Duodenal mucosa (tissue), 2 donors: ENCODE measurements at regions not wholly inside any gene's neighbourhood (a gene's known extent, or its start where the extent isn't known, plus 50 kb on each side); places are given as distances from the start of the nearest gene placed in this dataset.

Experiments used
- H3K27ac ChIP-seq: one replicate; pipeline ENCODE4 v1.7.0; 2013; ENCODE audit warnings: low read depth, low read length
- H3K27me3 ChIP-seq, 2 donors: one replicate each; pipeline ENCODE4 v1.7.0; 2013; ENCODE audit warnings: low read length in 2 of 2, control low read depth in 1 of 2; ENCODE audit not compliant: insufficient read depth in 2 of 2, control insufficient read depth in 1 of 2
- H3K36me3 ChIP-seq, 2 donors: one replicate each; pipeline ENCODE4 v1.7.0; 2013; ENCODE audit warnings: low read length in 2 of 2, control low read depth in 1 of 2; ENCODE audit not compliant: insufficient read depth in 2 of 2, control insufficient read depth in 1 of 2
- H3K4me1 ChIP-seq, 2 donors: one replicate each; pipeline ENCODE4 v1.7.0; 2013; ENCODE audit warnings: low read length in 2 of 2, control low read depth in 1 of 2; ENCODE audit not compliant: insufficient read depth in 2 of 2, control insufficient read depth in 1 of 2
- H3K4me3 ChIP-seq, 2 donors: one replicate each; pipeline ENCODE4 v1.7.0; 2013; ENCODE audit warnings: low read length in 2 of 2, low read depth in 1 of 2
- H3K9ac ChIP-seq, 2 donors: one replicate each; pipeline ENCODE4 v1.7.0; 2013; ENCODE audit warnings: low read length in 2 of 2, low read depth in 1 of 2
- H3K9me3 ChIP-seq, 2 donors: one replicate each; pipeline ENCODE4 v1.7.0; 2013; ENCODE audit warnings: low read length in 2 of 2, control low read depth in 1 of 2; ENCODE audit not compliant: control insufficient read depth in 1 of 2

DNA sequence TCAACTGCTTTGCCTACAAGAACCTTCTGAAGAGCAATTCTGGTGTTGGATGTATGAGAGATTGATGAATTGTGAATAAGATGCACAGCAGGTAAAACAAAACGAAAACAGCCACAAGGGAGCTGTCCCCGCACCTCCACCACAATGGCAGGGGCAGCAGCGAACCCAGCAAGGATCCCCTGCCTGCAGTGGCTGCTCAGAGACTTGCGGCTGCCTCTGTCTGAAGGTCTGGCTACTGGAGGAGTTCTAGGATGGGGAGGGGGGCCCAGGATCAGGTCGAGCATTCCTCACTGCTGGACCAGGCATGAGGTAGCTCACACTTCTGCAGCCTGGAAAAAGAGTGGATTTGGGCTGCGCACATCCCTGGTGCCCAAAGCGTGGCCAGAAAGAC lies 523.5 kb downstream of the CDH26 start:
- H3K9me3 ChIP-seq: no peaks in the 10 kb centered on the region
- H3K27ac ChIP-seq: no peak overlapping the region
- no peak overlapping the region for H3K9ac ChIP-seq
- H3K27me3 ChIP-seq: no peaks in the 10 kb centered on the region
- H3K4me1 ChIP-seq: no peaks in the 10 kb centered on the region
- H3K36me3 ChIP-seq: no peaks in the 10 kb centered on the region
- H3K4me3 ChIP-seq: no peak overlapping the region

- Histone ChIP-seq H3K27me3 (no peaks in the 10 kb centered on the region), H3K4me3 (no peak overlapping the region), H3K9me3 (no peaks in the 10 kb centered on the region), H3K36me3 (no peaks in the 10 kb centered on the region), H3K4me1 (no peaks in the 10 kb centered on the region), H3K9ac (no peak overlapping the region), H3K27ac (no peak overlapping the region)
Observed at GRCh38 chr20:60482221-60483008, 524.2 kb downstream of the CDH26 start.

DNA sequence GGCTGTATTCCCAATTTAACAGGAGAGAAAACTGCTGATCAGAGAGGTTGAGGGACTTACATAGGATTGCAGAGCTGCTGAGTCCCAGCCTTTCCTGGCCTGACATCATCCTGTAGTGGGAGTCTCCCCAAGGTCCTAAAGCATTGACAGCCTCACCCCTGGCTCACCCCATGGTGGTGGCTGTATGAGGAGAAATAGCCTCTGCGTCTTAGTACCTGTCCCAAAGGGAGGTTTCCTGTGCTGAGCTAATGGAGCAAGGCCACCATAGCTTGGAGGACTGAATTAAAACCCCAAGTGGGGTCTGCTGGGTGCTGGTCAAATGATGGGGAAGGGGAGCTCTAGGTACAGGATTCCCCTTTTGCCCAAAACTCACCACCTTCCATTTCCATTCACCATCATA lies 525.1 kb downstream of the CDH26 start:
- Histone ChIP-seq H3K27ac (no peak overlapping the region), H3K9ac (no peak overlapping the region), H3K4me3 (no peak overlapping the region), H3K36me3 (no peaks in the 10 kb centered on the region), H3K4me1 (no peaks in the 10 kb centered on the region), H3K9me3 (no peaks in the 10 kb centered on the region), H3K27me3 (no peaks in the 10 kb centered on the region)

GRCh38 chr20:60484316-60484715 lies 526.1 kb downstream of the CDH26 start:
- Histone ChIP-seq H3K27ac (no peak overlapping the region), H3K4me3 (no peak overlapping the region), H3K9me3 (no peaks in the 10 kb centered on the region), H3K9ac (no peak overlapping the region), H3K4me1 (no peaks in the 10 kb centered on the region), H3K27me3 (no peaks in the 10 kb centered on the region), H3K36me3 (no peaks in the 10 kb centered on the region)

- Histone ChIP-seq H3K9me3 (no peaks in the 10 kb centered on the region), H3K36me3 (no peaks in the 10 kb centered on the region), H3K4me3 (no peak overlapping the region), H3K4me1 (no peaks in the 10 kb centered on the region), H3K27ac (no peak overlapping the region), H3K27me3 (no peaks in the 10 kb centered on the region), H3K9ac (no peak overlapping the region)
Observed at GRCh38 chr20:60485012-60485760, 527.0 kb downstream of the CDH26 start.

GRCh38 chr20:60486315-60486714 lies 528.1 kb downstream of the CDH26 start:
- no peak overlapping the region for H3K27ac ChIP-seq
- no peak overlapping the region for H3K9ac ChIP-seq
- no peaks in the 10 kb centered on the region for H3K9me3 ChIP-seq
- no peaks in the 10 kb centered on the region for H3K4me1 ChIP-seq
- no peaks in the 10 kb centered on the region for H3K36me3 ChIP-seq
- H3K4me3 ChIP-seq: no peak overlapping the region
- H3K27me3 ChIP-seq: no peaks in the 10 kb centered on the region

DNA sequence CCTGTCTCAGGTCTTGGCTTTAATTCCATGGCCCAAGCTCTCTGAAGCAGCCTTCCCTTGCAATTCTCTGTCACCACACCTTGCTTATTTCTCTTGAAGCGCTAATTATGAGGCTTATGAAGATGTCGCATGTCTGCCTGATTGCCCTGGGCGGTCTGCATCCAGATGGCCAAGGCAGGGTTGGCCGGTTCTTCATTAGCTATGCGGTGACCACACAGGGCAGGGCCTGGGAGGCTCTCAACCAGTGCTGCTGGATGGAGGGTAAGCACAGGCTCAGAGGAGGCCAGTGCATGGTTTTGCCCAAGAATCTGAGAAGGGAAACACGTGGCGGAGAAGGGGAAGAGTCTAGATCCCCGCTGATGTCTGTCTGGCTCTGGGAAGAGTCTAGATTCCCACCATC lies 528.7 kb downstream of the CDH26 start:
- H3K27me3 ChIP-seq: no peaks in the 10 kb centered on the region
- no peaks in the 10 kb centered on the region for H3K9me3 ChIP-seq
- no peaks in the 10 kb centered on the region for H3K36me3 ChIP-seq
- H3K4me3 ChIP-seq: no peak overlapping the region
- H3K27ac ChIP-seq: no peak overlapping the region
- H3K9ac ChIP-seq: no peak overlapping the region
- no peaks in the 10 kb centered on the region for H3K4me1 ChIP-seq

GRCh38 chr20:60490217-60491050 lies 532.2 kb downstream of the CDH26 start:
- Histone ChIP-seq H3K27ac (no peak overlapping the region), H3K4me1 (no peaks in the 10 kb centered on the region), H3K27me3 (no peaks in the 10 kb centered on the region), H3K4me3 (no peak overlapping the region), H3K9ac (no peak overlapping the region), H3K9me3 (no peaks in the 10 kb centered on the region), H3K36me3 (no peaks in the 10 kb centered on the region)

DNA sequence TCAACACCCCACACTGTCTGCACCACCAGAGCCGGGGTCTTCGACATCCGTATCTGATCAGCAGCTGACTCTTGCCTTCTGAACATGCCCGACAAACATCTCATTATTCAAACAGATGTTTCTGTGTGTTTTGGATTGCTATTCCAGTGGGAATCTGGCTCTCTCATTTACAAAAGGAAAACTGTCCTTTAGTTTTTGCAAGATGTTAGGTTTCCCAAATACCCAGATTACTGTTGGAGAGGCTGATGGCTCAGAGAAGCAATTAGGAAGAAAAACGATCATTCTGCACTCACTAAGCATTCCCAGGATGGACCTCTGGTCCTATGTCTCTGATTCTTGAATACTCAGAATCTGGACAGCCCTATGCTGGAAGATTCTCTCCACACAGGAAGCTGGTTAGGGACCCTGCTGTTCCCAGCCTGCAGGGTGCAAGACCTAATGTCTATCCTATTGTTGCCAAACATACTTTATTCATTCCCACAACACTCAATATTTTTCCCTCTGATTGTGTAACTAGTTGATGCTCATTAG lies 532.9 kb downstream of the CDH26 start:
- Histone ChIP-seq H3K27me3 (no peaks in the 10 kb centered on the region), H3K27ac (no peak overlapping the region)

GRCh38 chr20:60494476-60494875 lies 536.3 kb downstream of the CDH26 start:
- no peaks in the 10 kb centered on the region for H3K9me3 ChIP-seq
- no peaks in the 10 kb centered on the region for H3K27me3 ChIP-seq
- no peak overlapping the region for H3K4me3 ChIP-seq
- H3K36me3 ChIP-seq: no peaks in the 10 kb centered on the region
- H3K27ac ChIP-seq: no peak overlapping the region
- H3K4me1 ChIP-seq: no peaks in the 10 kb centered on the region
- no peak overlapping the region for H3K9ac ChIP-seq

More for the DNA sequence above, 532.9 kb downstream of the CDH26 start:
- Histone ChIP-seq H3K4me1 (no peaks in the 10 kb centered on the region), H3K9ac (no peak overlapping the region), H3K9me3 (no peaks in the 10 kb centered on the region), H3K36me3 (no peaks in the 10 kb centered on the region), H3K4me3 (no peak overlapping the region)
